IMR-90 (cell line): ENCODE measurements at regions not wholly inside any gene's neighbourhood (a gene's known extent, or its start where the extent isn't known, plus 50 kb on each side); places are given as distances from the start of the nearest gene placed in this dataset.

Experiments used
- ATAC-seq: fragments of 200-7000 bp; cut with Tn5 transposase; 2 replicates; pipeline ENCODE4 v1.9.1; 2020; ENCODE audit warnings: low read depth, mild to moderate bottlenecking, moderate library complexity
- BruUV-seq: library from RNA; stranded (reverse); fragments of 400-500 nt; replicated peaks from 2 replicates; lab custom pipeline; 2021; lab: Mats Ljungman, UMichigan
- CTCF ChIA-PET: fragments of 300-600 bp; formaldehyde crosslinking; extraction: SDS; loops from one replicate; lab custom pipeline; 2021; ENCODE audit warnings: antibody characterized with exemption; lab: Yijun Ruan, JAX
- POLR2A ChIA-PET: fragments of 300-600 bp; sonication (Branson Sonifier 250); formaldehyde crosslinking; loops from one replicate; lab custom pipeline; 2022; ENCODE audit warnings: antibody characterized with exemption; ENCODE audit not compliant: unreplicated experiment; lab: Charles Lee
- DNase-seq: peaks from one replicate; pipeline ENCODE4 v3.0.0; 2013
- H2AFZ ChIP-seq: replicated peaks from 2 replicates; pipeline ENCODE3; 2013; ENCODE audit warnings: low read length, mild to moderate bottlenecking; ENCODE audit not compliant: poor library complexity
- H2AK5ac ChIP-seq: 2 replicates; pipeline ENCODE4 v1.6.1; 2013; ENCODE audit warnings: low read depth, low read length, inconsistent platforms
- H2AK9ac ChIP-seq: replicated peaks from 2 replicates; pipeline ENCODE3; 2013; ENCODE audit warnings: mild to moderate bottlenecking, low read depth, low read length, moderate library complexity; ENCODE audit not compliant: poor library complexity
- H2BK120ac ChIP-seq: 2 replicates; pipeline ENCODE4 v1.6.1; 2013; ENCODE audit warnings: low read depth, low read length, inconsistent platforms
- H2BK15ac ChIP-seq: 3 replicates; pipeline ENCODE4 v1.6.1; 2013; ENCODE audit warnings: low read depth, low read length, inconsistent platforms
- H2BK20ac ChIP-seq: 2 replicates; pipeline ENCODE4 v1.6.1; 2013; ENCODE audit warnings: low read depth, mild to moderate bottlenecking, inconsistent platforms, low read length, moderate library complexity
- H2BK5ac ChIP-seq: 2 replicates; pipeline ENCODE4 v1.6.1; 2013; ENCODE audit warnings: mild to moderate bottlenecking, low read depth, low read length, inconsistent platforms; ENCODE audit not compliant: poor library complexity, severe bottlenecking
- H3K14ac ChIP-seq: replicated peaks from 2 replicates; pipeline ENCODE4 v1.6.1; 2013; ENCODE audit warnings: low read depth, low read length, inconsistent platforms
- H3K18ac ChIP-seq: 2 replicates; pipeline ENCODE4 v1.6.1; 2013; ENCODE audit warnings: low read depth, low read length, control low read depth
- H3K23ac ChIP-seq: 2 replicates; pipeline ENCODE4 v1.6.1; 2013; ENCODE audit warnings: low read depth, low read length, inconsistent platforms
- H3K27ac ChIP-seq: 2 replicates; pipeline ENCODE4 v1.5.1; 2013; ENCODE audit warnings: mild to moderate bottlenecking, control low read depth, low read length; ENCODE audit not compliant: insufficient read depth
- H3K27me3 ChIP-seq: 2 replicates; pipeline ENCODE4 v1.6.1; 2013; ENCODE audit warnings: low read length; ENCODE audit not compliant: control insufficient read depth, insufficient read depth
- H3K36me3 ChIP-seq: 2 replicates; pipeline ENCODE4 v1.6.1; 2013; ENCODE audit warnings: low read length, mixed read lengths; ENCODE audit not compliant: control insufficient read depth, insufficient read depth
- H3K4ac ChIP-seq: 2 replicates; pipeline ENCODE4 v1.6.1; 2013; ENCODE audit warnings: low read depth, low read length, inconsistent platforms
- H3K4me1 ChIP-seq: 2 replicates; pipeline ENCODE4 v1.6.1; 2013; ENCODE audit warnings: low read length, mixed read lengths; ENCODE audit not compliant: control insufficient read depth, insufficient read depth
- H3K4me2 ChIP-seq: 2 replicates; pipeline ENCODE4 v1.6.1; 2013; ENCODE audit warnings: low read depth, mild to moderate bottlenecking, control low read depth, low read length, moderate library complexity
- H3K4me3 ChIP-seq: 2 replicates; pipeline ENCODE4 v1.5.1; 2013; ENCODE audit warnings: low read depth, mild to moderate bottlenecking, control low read depth, low read length, moderate library complexity; ENCODE audit not compliant: insufficient read depth
- H3K56ac ChIP-seq: 2 replicates; pipeline ENCODE4 v1.6.1; 2013; ENCODE audit warnings: low read length, inconsistent platforms; ENCODE audit not compliant: insufficient read depth; ENCODE audit errors: extremely low read depth
- H3K79me1 ChIP-seq, 2 experiments: 2 replicates each; pipeline ENCODE4 v1.6.1; 2013; ENCODE audit warnings: low read length in 2 of 2, inconsistent platforms in 1 of 2, low read depth in 1 of 2
- H3K9ac ChIP-seq: 2 replicates; pipeline ENCODE4 v1.6.1; 2013; ENCODE audit warnings: low read depth, low read length, control low read depth
- H3K9me1 ChIP-seq: 2 replicates; pipeline ENCODE4 v1.6.1; 2013; ENCODE audit warnings: low read length, inconsistent platforms; ENCODE audit not compliant: insufficient read depth
- H3K9me3 ChIP-seq: 2 replicates; pipeline ENCODE4 v1.6.1; 2013; ENCODE audit warnings: low read length; ENCODE audit not compliant: control insufficient read depth, insufficient read depth
- H4K20me1 ChIP-seq: 2 replicates; pipeline ENCODE4 v1.6.1; 2013; ENCODE audit warnings: low read length, inconsistent platforms; ENCODE audit not compliant: insufficient read depth
- H4K5ac ChIP-seq: 2 replicates; pipeline ENCODE4 v1.6.1; 2013; ENCODE audit warnings: mild to moderate bottlenecking, low read depth, low read length, control low read depth
- H4K8ac ChIP-seq, 2 experiments: 2 replicates each; pipeline ENCODE4 v1.6.1; 2013; ENCODE audit warnings: low read depth in 2 of 2, low read length in 2 of 2, control low read depth in 1 of 2, inconsistent platforms in 1 of 2
- H4K91ac ChIP-seq: 2 replicates; pipeline ENCODE4 v1.6.1; 2013; ENCODE audit warnings: low read depth, low read length, inconsistent platforms; ENCODE audit not compliant: insufficient read depth
- BHLHE40 ChIP-seq: fragments of 150-350 bp; IDR thresholded peaks from 2 replicates; pipeline ENCODE4 v1.6.1; 2016; ENCODE audit warnings: mild to moderate bottlenecking, low read depth, low read length
- CEBPB ChIP-seq: IDR thresholded peaks from 2 replicates; pipeline ENCODE4 v1.6.1; 2012; ENCODE audit warnings: low read depth, low read length, improper control_type of control experiment
- CHD1 ChIP-seq: IDR thresholded peaks from 2 replicates; pipeline ENCODE4 v1.6.1; 2012; ENCODE audit warnings: low read depth, low read length, improper control_type of control experiment
- FOS ChIP-seq: fragments of 150-350 bp; IDR thresholded peaks from 2 replicates; pipeline ENCODE4 v1.6.1; 2016; ENCODE audit warnings: low read depth, low read length
- MAFK ChIP-seq: IDR thresholded peaks from 2 replicates; pipeline ENCODE4 v1.6.1; 2012; ENCODE audit warnings: low read depth, low read length, improper control_type of control experiment
- MXI1 ChIP-seq: IDR thresholded peaks from 2 replicates; pipeline ENCODE4 v1.6.1; 2012; ENCODE audit warnings: low read depth, mild to moderate bottlenecking, low read length, moderate library complexity, borderline replicate concordance
- NFE2L2 ChIP-seq: fragments of 150-350 bp; IDR thresholded peaks from 2 replicates; pipeline ENCODE4 v1.6.1; 2016; ENCODE audit warnings: low read depth, mild to moderate bottlenecking, low read length
- RAD21 ChIP-seq: IDR thresholded peaks from 2 replicates; pipeline ENCODE4 v1.6.1; 2012; ENCODE audit warnings: low read length, improper control_type of control experiment
- RCOR1 ChIP-seq: IDR thresholded peaks from 2 replicates; pipeline ENCODE4 v1.6.1; 2012; ENCODE audit warnings: mild to moderate bottlenecking, low read length, improper control_type of control experiment; ENCODE audit not compliant: insufficient replicate concordance
- RFX5 ChIP-seq: IDR thresholded peaks from 2 replicates; pipeline ENCODE4 v1.8.0; 2012; ENCODE audit warnings: low read depth, mild to moderate bottlenecking, low read length, moderate library complexity
- SMC3 ChIP-seq: fragments of 150-350 bp; IDR thresholded peaks from 2 replicates; pipeline ENCODE4 v1.6.1; 2016; ENCODE audit warnings: low read depth, mild to moderate bottlenecking, antibody characterized with exemption, low read length, moderate library complexity
- WGBS, 2 experiments: methylation state at CpG; one replicate each; pipeline versions ENCODE4 v1.1.5 to v1.1.7; 2013; ENCODE audit warnings: missing lambda C conversion rate in 2 of 2; ENCODE audit not compliant: insufficient read length in 1 of 2; ENCODE audit errors: extremely low coverage in 2 of 2; 5-methylcytosine and 5-hydroxymethylcytosine counted together
- dilution Hi-C: fragments of 300-500 bp; cut with HindIII; formaldehyde crosslinking; loops from one replicate; pipeline ENCODE4 v1.14.3; 2018; ENCODE audit warnings: low sequenced_read_pairs; ENCODE audit not compliant: unreplicated experiment
- in situ Hi-C: fragments of 300-500 bp; cut with MboI; formaldehyde crosslinking; loops from 3 replicates; pipeline ENCODE4 v1.14.3; 2019; ENCODE audit warnings: low sequenced_read_pairs, inconsistent platforms, mixed read lengths
- intact Hi-C: fragments of 100-400 bp; cut with micrococcal nuclease; formaldehyde crosslinking; loops from 2 replicates; pipeline ENCODE4 v1.10.0; 2022
- TF ChIP-seq, protein P1 (sequence below): fragments of 150-350 bp; IDR thresholded peaks from 2 replicates; pipeline ENCODE4 v1.6.1; 2017; ENCODE audit warnings: mild to moderate bottlenecking, antibody characterized with exemption, low read length, low read depth
- TF ChIP-seq, protein P2 (sequence below): conservative IDR thresholded peaks from 2 replicates; pipeline ENCODE4 v1.5.1; 2012; ENCODE audit warnings: mild to moderate bottlenecking, low read depth, low read length, improper control_type of control experiment
- TF ChIP-seq, protein P3 (sequence below): fragments of 150-350 bp; IDR thresholded peaks from 2 replicates; pipeline ENCODE4 v1.6.1; 2016; ENCODE audit warnings: low read depth, mild to moderate bottlenecking, low read length, moderate library complexity, borderline replicate concordance

DNA sequence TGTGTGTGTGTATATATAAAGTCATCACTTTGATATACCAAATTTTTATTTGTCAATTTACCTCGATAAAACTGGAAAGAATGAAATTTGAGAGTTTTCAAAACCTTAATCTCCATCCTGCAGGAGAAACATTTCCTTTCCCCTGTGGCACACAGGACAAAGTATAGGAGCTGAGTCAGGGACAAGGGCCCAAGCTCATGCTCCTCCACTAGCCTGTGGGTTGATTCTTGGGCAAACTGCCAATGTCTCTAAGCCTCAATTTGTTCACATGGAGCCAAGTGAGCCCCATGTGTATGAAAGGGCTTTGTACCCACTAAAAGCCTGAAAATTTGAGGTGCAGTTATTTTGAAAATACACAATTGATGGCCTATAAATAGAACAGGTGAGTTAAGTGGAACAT is 60.3 kb upstream of the IL6 start:
- H3K23ac ChIP-seq: peak overlapping the region; percentile 19; the same call in 1 of the 2 replicates
- H3K36me3 ChIP-seq: no peaks in the 10 kb centered on the region
- H4K8ac ChIP-seq: peak overlapping the region; percentile 51 to 90; a peak in 3 of 4 replicates
- H2BK5ac ChIP-seq: peak overlapping the region; percentile 92
- ATAC-seq: no peak
- no peaks in the 10 kb centered on the region for H3K9me3 ChIP-seq
- peaks cover 0 to 3% of the 10 kb centered on the region in 2 experiments; a peak in 1 of 4 replicates for H3K79me1 ChIP-seq
- no peaks in the 10 kb centered on the region for H3K27me3 ChIP-seq
- H3K4ac ChIP-seq: peak overlapping the region; percentile 86
- peak overlapping the region; percentile 86 for H4K91ac ChIP-seq
- intact Hi-C loops (no loop called here), dilution Hi-C loops (no loop called here), in situ Hi-C loops (no loop called here)
- no CpG with 5 or more reads among the region's 1 CpG for WGBS, 2 experiments
- H2AK9ac ChIP-seq: no peak overlapping the region
- no peak for TF ChIP-seq FOS
- TF ChIP-seq CHD1: no peak
- no peak for TF ChIP-seq MXI1
- no peak for TF ChIP-seq RCOR1
- TF ChIP-seq, protein P1, sequence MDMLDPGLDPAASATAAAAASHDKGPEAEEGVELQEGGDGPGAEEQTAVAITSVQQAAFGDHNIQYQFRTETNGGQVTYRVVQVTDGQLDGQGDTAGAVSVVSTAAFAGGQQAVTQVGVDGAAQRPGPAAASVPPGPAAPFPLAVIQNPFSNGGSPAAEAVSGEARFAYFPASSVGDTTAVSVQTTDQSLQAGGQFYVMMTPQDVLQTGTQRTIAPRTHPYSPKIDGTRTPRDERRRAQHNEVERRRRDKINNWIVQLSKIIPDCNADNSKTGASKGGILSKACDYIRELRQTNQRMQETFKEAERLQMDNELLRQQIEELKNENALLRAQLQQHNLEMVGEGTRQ: no peak
- TF ChIP-seq CEBPB: no peak
- TF ChIP-seq RAD21: no peak
- TF ChIP-seq RFX5: no peak
- no peak for TF ChIP-seq MAFK
- TF ChIP-seq BHLHE40: no peak
- TF ChIP-seq, protein P2, sequence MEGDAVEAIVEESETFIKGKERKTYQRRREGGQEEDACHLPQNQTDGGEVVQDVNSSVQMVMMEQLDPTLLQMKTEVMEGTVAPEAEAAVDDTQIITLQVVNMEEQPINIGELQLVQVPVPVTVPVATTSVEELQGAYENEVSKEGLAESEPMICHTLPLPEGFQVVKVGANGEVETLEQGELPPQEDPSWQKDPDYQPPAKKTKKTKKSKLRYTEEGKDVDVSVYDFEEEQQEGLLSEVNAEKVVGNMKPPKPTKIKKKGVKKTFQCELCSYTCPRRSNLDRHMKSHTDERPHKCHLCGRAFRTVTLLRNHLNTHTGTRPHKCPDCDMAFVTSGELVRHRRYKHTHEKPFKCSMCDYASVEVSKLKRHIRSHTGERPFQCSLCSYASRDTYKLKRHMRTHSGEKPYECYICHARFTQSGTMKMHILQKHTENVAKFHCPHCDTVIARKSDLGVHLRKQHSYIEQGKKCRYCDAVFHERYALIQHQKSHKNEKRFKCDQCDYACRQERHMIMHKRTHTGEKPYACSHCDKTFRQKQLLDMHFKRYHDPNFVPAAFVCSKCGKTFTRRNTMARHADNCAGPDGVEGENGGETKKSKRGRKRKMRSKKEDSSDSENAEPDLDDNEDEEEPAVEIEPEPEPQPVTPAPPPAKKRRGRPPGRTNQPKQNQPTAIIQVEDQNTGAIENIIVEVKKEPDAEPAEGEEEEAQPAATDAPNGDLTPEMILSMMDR: no peak
- TF ChIP-seq SMC3: no peak
- TF ChIP-seq NFE2L2: no peak
- TF ChIP-seq, protein P3, sequence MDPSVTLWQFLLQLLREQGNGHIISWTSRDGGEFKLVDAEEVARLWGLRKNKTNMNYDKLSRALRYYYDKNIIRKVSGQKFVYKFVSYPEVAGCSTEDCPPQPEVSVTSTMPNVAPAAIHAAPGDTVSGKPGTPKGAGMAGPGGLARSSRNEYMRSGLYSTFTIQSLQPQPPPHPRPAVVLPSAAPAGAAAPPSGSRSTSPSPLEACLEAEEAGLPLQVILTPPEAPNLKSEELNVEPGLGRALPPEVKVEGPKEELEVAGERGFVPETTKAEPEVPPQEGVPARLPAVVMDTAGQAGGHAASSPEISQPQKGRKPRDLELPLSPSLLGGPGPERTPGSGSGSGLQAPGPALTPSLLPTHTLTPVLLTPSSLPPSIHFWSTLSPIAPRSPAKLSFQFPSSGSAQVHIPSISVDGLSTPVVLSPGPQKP: no peak
- H2AFZ ChIP-seq: no peak overlapping the region
- peak overlapping the region; percentile 73 for H2AK5ac ChIP-seq
- no peak overlapping the region for H3K9ac ChIP-seq
- H3K4me2 ChIP-seq: no peak overlapping the region
- peaks cover 27% of the 10 kb centered on the region for H3K9me1 ChIP-seq
- peak overlapping the region; percentile 90; the same call in 1 of the 2 replicates for H3K56ac ChIP-seq
- peak overlapping the region; percentile 96 for H3K27ac ChIP-seq
- H3K4me1 ChIP-seq: peaks cover 32% of the 10 kb centered on the region
- ChIA-PET CTCF (interaction anchor here (0.6 kb wide), 1 partner anchor 60 kb away, joined by 4 read pairs; the partner anchor contains the start of gene IL6), POLR2A (no interaction called here)
- H2BK120ac ChIP-seq: peak overlapping the region; percentile 94
- H3K14ac ChIP-seq: peak overlapping the region; percentile 91
- no TSS peak for BruUV-seq
- H3K18ac ChIP-seq: peak overlapping the region; percentile 97
- H2BK20ac ChIP-seq: peak overlapping the region; percentile 98
- H2BK15ac ChIP-seq: peak overlapping the region; percentile 60; the same call in 2 of the 3 replicates
- H4K5ac ChIP-seq: peak overlapping the region; percentile 89
- DNase-seq: peak; percentile 72
- H3K4me3 ChIP-seq: no peak overlapping the region
- H4K20me1 ChIP-seq: peaks cover 3% of the 10 kb centered on the region; the same call in 1 of the 2 replicates
